ENCODE measurements at regions not wholly inside any gene's neighbourhood (a gene's known extent, or its start where the extent isn't known, plus 50 kb on each side); places are given as distances from the start of the nearest gene placed in this dataset.

GRCh38 chr7:130998993-130999602, 265.1 kb upstream of the KLF14 start:
- DNase-seq, result peak; percentile 22
- in situ Hi-C loops (cut with MboI; ENCODE audit: low pct_unique_long_range_greater_than_20kb, low sequenced_read_pairs), result no loop called here

- in situ Hi-C loops (cut with MboI; ENCODE audit: low pct_unique_long_range_greater_than_20kb, low sequenced_read_pairs), result no loop called here
- DNase-seq, result no peak
Observed at GRCh38 chr7:130999926-131000325, 265.9 kb upstream of the KLF14 start.

GRCh38 chr7:131000389-131000788, 266.4 kb upstream of the KLF14 start:
- DNase-seq, result no peak
- in situ Hi-C loops (cut with MboI; ENCODE audit: low pct_unique_long_range_greater_than_20kb, low sequenced_read_pairs), result no loop called here

GRCh38 chr7:131000873-131001272, 266.9 kb upstream of the KLF14 start:
- DNase-seq, result no peak
- in situ Hi-C loops (cut with MboI; ENCODE audit: low pct_unique_long_range_greater_than_20kb, low sequenced_read_pairs), result no loop called here

- in situ Hi-C loops (cut with MboI; ENCODE audit: low pct_unique_long_range_greater_than_20kb, low sequenced_read_pairs), result no loop called here
- DNase-seq, result no peak
Observed at GRCh38 chr7:131002600-131002999, 268.6 kb upstream of the KLF14 start.

- in situ Hi-C loops (cut with MboI; ENCODE audit: low pct_unique_long_range_greater_than_20kb, low sequenced_read_pairs), result no loop called here
- DNase-seq, result no peak
Observed at GRCh38 chr7:131003634-131004033, 269.6 kb upstream of the KLF14 start.

- DNase-seq, result peak; percentile 76
- in situ Hi-C loops (cut with MboI; ENCODE audit: low pct_unique_long_range_greater_than_20kb, low sequenced_read_pairs), result no loop called here
Observed at GRCh38 chr7:131004371-131004770, 270.4 kb upstream of the KLF14 start.

GRCh38 chr7:131007439-131008330, 273.7 kb upstream of the KLF14 start:
- in situ Hi-C loops (cut with MboI; ENCODE audit: low pct_unique_long_range_greater_than_20kb, low sequenced_read_pairs), result no loop called here
- DNase-seq, result peak; percentile 93

- in situ Hi-C loops (cut with MboI; ENCODE audit: low pct_unique_long_range_greater_than_20kb, low sequenced_read_pairs), result no loop called here
- DNase-seq, result no peak
Observed at GRCh38 chr7:131008840-131009711, 275.1 kb upstream of the KLF14 start.

- in situ Hi-C loops (cut with MboI; ENCODE audit: low pct_unique_long_range_greater_than_20kb, low sequenced_read_pairs), result no loop called here
- no peak for DNase-seq
Observed at GRCh38 chr7:131010029-131010716, 276.2 kb upstream of the KLF14 start.

- peak; percentile 34 for DNase-seq
- in situ Hi-C loops (cut with MboI; ENCODE audit: low pct_unique_long_range_greater_than_20kb, low sequenced_read_pairs), result no loop called here
Observed at GRCh38 chr7:131010717-131011431, 276.9 kb upstream of the KLF14 start.

GRCh38 chr7:131011432-131011742, 277.4 kb upstream of the KLF14 start:
- peak; percentile 66 for DNase-seq
- in situ Hi-C loops (cut with MboI; ENCODE audit: low pct_unique_long_range_greater_than_20kb, low sequenced_read_pairs), result no loop called here

- in situ Hi-C loops (cut with MboI; ENCODE audit: low pct_unique_long_range_greater_than_20kb, low sequenced_read_pairs), result no loop called here
- peak; percentile 86 for DNase-seq
Observed at GRCh38 chr7:131011976-131012375, 278.0 kb upstream of the KLF14 start.

- DNase-seq, result peak; percentile 36
- in situ Hi-C loops (cut with MboI; ENCODE audit: low pct_unique_long_range_greater_than_20kb, low sequenced_read_pairs), result no loop called here
Observed at GRCh38 chr7:131012477-131013031, 278.5 kb upstream of the KLF14 start.

- peak; percentile 27 for DNase-seq
- in situ Hi-C loops (cut with MboI; ENCODE audit: low pct_unique_long_range_greater_than_20kb, low sequenced_read_pairs), result no loop called here
Observed at GRCh38 chr7:131013716-131014115, 279.7 kb upstream of the KLF14 start.

GRCh38 chr7:131014906-131015656, 281.1 kb upstream of the KLF14 start:
- in situ Hi-C loops (cut with MboI; ENCODE audit: low pct_unique_long_range_greater_than_20kb, low sequenced_read_pairs), result no loop called here
- no peak for DNase-seq

- in situ Hi-C loops (cut with MboI; ENCODE audit: low pct_unique_long_range_greater_than_20kb, low sequenced_read_pairs), result no loop called here
- no peak for DNase-seq
Observed at GRCh38 chr7:131015657-131015958, 281.6 kb upstream of the KLF14 start.

GRCh38 chr7:131016230-131016629, 282.2 kb upstream of the KLF14 start:
- in situ Hi-C loops (cut with MboI; ENCODE audit: low pct_unique_long_range_greater_than_20kb, low sequenced_read_pairs), result no loop called here
- DNase-seq, result no peak
